DMS114 treated with DMSO at 0.1 percent for 48 hours (cell line): ENCODE measurements at regions not wholly inside any gene's neighbourhood (a gene's known extent, or its start where the extent isn't known, plus 50 kb on each side); places are given as distances from the start of the nearest gene placed in this dataset.
A peak's percentile ranks its signal among the peaks of the same experiment; 100 is the strongest.
"Not testable (repeated sequence)": the region's sequence is repeated elsewhere in the genome, so short reads cannot be mapped to it uniquely, and the experiment has no call there.

Experiments
- DNase-seq: peaks from one replicate; lab custom pipeline; 2025; ENCODE audit not compliant: unreplicated experiment; lab: John Stamatoyannopoulos, UW

DNA sequence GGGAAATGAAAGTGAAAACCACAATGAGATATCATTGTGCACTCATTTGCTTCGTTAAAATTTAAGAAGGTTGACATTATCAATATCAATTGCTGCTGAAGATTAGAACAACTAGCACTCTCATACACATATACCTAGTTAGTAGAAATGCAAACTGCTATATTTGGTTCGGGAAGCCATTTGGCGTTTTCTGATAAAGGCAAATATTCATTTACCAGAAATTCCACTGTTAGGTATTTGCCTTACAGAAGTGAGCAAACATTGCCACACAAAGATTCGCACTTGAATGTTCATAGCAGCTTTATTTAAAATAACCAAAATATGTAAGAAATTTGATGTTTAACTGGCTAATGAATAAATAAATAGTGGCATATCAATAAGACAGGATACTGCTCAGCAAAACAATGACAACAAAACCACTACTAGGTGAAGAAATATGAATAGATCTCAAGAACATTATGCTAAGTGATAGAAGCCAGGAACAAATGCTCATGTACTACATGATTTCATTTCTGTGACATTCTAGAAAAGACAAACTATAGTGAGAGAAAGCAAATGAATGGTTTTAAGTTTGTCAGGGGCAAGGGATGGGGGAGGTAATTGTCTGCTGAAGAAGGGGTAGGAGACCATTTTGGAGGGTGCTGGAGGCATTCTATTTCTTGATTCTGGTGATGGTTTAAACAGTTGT, 387.8 kb downstream of the PTH2R start:
- no peak for DNase-seq

DNA sequence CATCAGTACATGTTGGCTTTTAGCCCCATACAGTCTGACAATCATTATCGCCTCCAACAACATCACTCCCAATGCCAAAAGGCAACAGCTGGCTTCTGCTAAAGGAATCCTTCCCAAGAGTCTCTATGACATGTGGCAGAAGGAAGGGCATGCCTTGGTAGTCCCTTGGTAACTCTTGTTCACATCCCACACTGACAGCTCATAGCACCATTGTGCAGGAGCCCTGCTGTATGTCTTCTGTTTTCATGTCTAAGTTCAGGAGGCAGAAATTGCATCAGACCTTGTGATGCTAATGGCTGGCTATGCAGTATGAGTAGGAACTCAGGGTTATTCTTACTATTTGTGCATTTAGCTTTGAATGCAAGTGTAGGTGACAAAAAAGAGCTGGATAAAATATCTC, 392.1 kb downstream of the PTH2R start:
- DNase-seq, result no peak

DNA sequence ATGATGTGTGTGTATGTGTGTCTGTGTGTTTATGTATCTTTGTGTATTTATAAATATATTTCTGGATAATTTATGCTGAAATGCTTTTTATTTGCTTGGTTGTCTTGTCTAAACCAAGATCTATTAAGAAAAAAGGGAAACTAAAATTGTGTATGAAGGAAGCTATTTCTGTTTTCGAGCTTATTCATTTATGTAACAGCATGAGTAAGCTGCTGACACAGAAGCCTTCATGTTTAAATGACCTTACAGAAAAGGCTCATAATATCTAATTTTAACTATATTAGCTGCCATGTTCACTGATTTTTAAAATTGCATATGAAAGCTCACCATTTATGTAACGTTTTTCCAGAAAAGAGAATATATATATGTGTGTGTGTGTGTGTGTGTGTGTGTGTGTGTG, 392.8 kb downstream of the PTH2R start:
- DNase-seq, result no peak

DNA sequence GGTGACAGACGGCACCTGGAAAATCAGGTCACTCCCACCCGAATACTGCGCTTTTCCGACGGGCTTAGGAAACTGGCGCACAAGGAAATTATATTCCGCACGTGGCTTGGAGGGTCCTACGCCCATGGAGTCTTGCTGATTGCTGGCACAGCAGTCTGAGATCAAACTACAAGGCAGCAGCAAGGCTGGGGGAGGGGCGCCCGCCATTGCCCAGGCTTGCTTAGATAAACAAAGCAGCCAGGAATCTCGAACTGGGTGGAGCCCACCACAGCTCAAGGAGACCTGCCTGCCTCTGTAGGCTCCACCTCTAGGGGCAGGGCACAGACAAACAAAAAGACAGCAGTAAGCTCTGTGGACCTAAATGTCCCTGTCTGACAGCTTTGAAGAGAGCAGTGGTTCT, 394.3 kb downstream of the PTH2R start:
- DNase-seq, result not testable (repeated sequence)

DNA sequence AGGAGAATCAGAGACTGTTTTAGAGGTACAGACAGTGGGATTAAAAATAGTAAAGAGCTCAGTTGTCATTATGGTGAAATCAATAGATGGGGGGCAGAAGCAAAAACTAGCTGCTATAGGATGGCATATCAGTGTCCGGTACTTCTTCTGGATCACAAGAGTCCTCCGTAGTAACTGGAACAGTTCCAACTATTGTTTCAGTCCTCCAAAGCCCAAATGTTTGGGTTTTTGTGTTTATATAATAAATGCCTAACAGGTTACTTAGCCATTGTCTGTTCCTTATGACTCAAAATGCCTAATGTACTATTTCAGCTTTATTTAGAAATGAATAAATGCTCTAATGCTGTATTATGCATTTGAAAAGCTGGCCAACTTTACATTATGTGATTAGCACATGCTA, 401.2 kb downstream of the PTH2R start:
- no peak for DNase-seq

DNA sequence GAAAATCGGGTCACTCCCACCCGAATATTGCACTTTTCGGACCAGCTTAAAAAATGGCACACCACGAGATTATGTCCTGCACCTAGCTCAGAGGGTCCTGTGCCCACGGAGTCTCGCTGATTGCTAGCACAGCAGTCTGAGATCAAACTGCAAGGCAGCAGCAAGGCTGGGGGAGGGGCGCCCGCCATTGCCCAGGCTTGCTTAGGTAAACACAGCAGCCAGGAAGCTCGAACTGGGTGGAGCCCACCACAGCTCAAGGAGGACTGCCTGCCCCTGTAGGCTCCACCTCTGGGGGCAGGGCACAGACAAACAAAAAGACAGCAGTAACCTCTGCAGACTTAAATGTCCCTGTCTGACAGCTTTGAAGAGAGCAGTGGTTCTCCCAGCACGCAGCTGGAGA, 405.3 kb downstream of the PTH2R start:
- not testable (repeated sequence) for DNase-seq

DNA sequence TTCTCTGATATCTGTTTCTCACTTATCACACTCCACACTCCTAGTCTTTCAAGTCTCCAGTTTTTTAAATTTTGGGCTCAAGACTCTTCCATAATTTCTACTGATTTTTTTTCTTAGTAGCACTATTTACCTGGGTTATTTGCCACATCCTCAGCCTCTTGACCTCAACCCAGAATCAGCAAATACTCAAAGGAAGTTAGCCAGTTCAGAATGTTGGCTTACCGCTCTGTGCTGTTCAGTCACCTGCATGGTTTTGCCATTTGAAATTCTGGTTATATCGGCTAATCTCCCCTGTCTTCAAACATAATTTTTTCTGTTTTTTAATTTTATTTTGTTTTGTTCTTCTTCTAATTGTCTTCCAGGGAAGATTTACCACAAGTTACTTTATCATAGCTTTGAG, 412.6 kb downstream of the PTH2R start:
- no peak for DNase-seq

DNA sequence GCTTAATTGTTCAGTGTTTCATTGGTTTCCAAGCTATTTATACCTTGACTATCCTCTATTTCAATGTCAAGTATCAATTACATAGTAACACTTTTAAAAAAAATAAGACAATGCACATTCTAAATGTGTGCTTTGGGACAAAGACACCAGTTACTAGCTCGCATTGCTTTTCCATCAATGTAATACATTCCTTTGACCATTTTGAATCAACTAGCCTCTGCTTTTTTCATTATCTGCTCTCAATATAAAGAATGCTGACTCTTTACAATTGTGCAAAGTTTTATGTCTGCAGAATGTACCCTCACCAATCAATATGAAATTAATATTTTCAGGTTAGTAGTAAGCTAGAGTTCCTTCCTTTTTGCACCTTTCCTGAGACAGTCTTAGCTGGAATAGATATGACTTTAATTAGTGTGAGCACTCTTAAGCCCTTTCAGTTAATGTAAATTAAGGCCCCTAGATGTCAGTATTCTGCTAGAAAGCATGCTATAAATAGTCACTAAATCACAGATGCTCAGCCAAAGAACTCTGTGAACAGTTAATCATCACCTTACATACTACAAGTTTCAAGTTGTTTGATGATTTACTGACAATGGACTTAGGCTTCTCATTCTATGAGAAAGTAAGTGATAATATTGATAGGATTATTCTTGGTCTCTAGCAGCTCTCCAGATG, 413.6 kb downstream of the PTH2R start:
- peak; percentile 14 for DNase-seq

DNA sequence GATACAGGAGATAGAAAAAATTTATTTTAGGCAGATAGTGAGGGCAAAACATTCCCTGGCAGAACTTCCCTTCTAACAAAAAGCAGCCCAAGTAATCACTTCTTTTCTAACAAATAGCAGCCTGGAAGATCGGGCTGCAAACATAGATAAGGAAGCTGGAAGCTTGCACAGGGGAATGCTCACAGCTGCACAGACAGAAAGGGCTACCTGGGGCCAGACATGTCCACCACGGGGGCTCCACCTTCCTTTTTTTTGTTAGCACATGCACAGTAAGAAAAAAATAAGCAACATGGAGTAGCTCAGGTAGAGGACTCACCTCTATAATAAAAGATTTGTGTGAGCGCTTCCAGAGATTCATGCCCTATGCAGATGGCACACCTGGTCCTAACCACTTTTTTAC, 420.5 kb downstream of the PTH2R start:
- no peak for DNase-seq

DNA sequence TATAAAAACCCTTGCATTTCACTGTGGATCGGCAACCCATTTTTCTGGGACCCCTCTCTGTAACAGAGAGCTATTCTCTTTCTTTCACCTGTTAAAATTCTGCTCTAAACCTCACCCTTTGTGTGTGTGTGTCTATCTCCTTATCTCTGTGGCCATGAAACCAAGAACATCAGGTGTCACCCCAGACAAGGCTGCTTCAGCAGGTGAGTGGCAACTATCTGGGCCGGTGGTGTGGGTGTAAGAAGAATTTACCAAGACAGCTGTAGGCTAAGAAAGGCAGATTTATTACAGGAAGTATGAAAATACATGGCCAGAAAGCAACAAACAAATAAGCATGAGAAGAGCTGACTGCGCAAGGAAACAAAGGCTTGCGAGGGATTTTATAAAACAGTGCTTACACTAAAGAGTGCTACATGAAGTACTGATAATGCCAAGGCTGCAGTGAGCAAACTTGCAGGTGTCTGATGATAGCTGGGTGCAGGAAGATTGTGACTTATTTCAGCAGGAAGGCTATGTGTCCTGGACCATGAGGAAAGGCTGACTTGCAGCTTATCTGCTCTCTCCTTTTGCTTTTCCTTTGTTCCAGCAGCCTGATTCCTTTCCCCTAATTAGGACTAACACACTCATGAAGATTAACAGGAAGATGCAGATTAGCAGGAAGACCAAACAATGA, 421.1 kb downstream of the PTH2R start:
- DNase-seq, result no peak

DNA sequence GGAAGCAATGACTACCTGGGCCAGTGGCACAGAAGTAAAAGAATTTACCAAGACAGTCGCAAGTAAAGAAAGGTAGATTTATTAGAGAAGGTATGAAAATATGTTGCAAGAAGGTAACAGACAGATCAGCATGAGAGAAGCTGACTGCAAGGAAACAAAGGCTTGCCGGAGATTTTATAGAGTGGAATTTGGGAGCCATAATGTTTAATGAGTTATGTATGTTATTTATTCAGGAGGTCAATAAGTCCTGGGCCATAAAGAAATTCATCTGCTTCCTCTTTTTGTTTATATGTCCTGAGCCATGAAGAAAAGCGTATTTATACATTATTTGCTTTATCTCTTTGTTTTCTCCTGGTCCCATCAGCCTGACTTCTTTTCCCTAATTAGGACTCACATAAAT, 423.6 kb downstream of the PTH2R start:
- DNase-seq, result no peak

DNA sequence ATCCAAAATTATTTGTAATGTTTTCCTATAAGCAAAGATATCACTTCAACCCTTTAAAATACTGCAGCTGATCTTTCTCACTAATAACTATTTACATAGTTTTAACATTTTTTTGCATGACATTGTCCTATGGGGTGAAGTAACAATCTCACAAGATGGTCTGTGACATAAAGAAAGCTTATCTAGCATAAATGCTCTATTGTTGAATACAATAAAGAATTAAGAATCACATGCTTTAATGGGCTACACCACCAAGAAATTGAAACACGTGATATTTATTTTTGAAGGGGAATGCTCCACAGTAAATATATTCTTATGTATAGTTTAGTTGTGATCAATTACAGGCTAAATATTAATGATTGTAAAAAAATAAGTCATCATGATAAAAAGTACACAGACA, 441.1 kb downstream of the PTH2R start:
- DNase-seq, result no peak

DNA sequence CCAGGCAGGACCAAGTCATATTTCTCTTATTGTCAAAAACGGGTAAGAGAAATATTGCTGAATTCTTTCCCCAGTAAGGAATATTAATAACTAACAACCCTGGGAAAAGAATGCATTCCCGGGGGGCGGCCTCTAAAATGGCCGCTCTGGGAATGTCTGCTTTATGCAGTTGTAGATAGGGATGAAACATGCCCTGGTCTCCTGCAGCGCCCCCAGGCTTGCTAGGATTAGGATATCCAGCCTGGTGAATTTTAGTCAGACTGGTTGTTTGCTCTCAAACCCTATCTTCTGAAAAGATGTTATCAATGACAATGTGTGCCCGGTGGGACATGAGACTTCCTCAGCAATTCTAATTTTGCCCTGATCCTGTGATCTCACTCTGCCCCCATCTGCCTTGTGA, 448.1 kb downstream of the PTH2R start:
- DNase-seq, result no peak

DNA sequence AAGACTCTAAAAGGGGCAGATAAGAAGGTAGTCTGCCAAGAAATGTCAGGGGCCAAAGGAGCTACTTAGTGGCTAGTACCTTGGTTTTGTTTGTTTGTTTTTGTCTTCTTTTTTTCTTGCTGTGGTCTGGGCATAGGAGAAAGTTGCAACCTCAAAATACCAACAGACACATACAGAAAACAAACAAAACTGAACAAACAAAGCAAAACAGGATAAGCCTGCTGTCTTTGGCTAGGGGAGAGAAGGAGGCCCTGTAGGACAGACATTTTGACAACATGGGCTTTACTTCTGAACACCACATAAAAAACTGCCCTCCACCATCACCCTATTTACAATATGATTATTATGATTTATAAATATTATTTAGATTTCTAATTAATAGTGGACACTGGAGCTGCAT, 460.8 kb downstream of the PTH2R start:
- DNase-seq, result no peak

DNA sequence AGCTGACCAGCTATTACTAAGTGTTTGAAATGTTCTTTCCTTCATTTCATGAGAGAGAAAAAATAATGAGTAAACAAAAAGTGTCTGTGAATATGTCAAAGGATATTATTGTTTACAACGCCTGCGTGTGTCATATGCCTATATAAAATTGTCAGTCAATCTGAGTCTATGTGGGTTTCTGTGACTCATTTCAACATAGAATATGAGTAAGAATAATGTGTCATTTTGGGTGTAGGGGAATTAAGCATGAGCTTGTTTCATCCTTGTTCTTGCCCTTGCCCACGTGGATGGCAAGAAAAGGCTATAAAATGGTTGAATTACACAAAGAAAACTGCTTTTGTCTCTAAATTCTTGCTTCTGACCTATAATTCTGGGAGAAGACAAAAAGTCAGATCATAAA, 466.0 kb downstream of the PTH2R start:
- no peak for DNase-seq

DNA sequence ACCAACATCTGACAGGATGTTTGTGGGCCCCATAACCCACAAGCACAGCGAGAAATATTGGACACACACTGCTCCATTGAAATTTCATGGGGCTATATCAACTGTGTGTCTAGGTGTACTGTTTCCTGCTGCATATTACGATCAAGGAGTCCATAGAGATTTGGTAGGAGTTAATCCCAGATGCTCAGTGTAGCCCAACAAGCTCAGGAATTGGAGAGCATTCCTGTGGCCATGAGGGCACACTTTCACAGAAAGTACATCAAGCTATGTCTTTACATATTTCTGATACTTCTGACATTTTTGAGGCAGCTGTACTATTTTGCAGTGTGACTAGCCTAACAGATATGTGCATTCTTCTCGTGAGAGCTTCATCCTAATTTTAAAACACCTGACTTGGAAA, 473.1 kb downstream of the PTH2R start:
- DNase-seq, result no peak

DNA sequence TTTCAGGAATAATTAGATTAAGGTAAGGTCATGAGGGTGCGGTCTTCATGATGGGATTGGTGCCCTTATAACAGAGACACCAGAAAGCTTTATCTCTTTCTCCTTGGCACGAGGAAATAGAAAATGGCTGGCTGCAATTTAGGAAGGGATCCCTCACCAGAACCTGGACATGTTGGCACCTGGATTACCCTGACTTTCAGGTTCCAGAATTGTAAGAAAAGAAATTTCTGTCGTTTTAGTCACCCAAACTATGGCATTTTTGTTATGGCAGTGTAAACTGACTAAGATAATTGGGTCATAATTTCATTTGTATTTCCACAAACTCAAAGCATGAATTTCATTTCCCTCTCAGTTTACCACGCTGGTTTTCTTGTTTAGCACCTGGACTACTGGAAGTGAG, 473.6 kb downstream of the PTH2R start:
- no peak for DNase-seq

DNA sequence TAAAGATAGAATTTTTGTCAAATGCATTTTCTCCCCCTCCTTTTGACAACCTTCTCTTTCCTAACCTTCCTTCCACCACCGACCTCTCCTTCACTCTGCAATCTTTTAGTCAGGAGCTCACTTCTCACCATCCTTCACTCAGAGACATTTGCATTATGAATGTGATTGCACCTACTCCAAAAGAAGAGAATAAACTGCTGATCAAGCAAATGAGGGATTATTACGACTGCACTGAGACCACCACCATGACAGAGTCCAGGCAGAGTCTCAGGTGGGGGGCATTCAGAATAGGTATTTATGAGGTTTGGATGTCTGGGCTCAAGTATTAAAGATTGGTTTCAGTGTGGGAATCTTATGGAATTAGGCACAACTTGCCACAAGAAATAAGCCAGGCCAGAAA, 483.9 kb downstream of the PTH2R start:
- DNase-seq, result no peak

DNA sequence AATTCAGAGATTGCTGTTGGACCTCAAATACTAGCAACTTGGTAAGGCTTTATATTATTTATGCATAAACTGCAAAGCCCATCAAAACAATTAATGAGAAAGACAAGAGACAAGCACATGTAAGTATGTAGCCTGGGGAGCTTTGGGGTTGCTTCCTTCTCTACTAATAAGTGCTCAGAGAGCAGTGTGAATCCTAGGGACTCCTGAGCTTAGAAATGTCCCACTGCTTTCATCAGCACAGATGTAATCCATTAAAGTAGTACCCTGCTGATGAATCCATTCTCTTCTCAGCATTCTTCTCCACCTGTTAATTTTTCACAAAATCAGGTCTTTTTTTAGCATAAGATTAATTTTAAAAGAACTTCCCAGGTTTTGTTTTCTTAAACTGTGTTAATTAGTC, 485.6 kb downstream of the PTH2R start:
- no peak for DNase-seq

DNA sequence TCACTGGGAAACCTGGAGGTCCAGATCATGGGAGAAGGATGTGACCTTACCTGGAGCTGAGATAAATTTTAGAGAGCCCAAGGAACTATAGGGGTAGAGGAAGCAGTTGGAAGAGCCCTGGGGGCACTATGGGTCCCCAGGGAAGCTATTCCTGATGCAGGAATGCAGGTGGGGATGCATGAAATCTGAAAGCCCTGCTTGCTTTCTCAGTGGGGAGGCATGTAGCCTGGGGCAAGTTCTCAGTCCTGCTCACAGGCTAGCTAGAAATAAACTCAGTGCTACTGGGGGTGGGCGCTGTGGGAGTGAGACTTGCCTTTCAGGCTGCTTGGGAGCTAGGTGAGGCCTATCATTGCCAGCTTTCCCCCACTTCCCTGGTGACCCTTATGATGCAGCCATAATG, 499.7 kb downstream of the PTH2R start:
- no peak for DNase-seq

DNA sequence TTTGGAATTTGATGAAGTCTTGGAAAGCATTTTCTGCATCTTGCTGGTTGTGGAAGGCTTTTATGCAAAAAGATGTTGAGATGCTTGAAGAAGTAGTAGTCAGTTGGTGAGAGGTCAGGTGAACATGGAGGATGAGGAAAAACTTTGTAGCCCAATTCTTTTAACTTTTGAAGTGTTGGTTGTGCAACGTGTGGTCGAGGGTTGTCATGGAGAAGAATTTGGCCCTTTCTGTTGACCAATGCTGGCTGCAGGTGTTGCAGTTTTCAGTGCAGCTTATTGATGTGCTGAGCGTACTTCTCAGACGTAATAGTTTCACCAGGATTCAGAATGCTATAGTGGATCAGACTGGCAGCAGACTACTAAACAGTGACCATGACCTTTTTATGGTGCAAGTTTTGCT, 508.4 kb upstream of the MAP2 start:
- no peak for DNase-seq

DNA sequence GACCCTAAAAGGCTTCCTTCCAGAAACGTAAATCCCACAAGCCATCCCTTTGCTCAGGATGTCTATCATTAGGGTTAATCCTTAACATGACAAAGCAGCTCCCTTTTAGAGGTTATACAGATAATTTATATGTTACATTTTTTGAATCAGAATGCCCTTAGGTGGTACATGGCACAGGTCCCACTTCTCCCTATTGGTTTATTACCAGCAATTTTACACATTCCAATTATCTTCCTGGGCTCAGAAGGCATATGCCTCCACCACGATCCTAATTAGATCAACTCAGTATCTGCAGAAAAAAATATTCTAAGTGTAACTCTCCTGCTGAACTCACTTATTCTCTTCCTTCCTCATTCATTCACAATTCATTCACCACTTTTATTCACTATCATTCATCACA, 507.0 kb upstream of the MAP2 start:
- no peak for DNase-seq

DNA sequence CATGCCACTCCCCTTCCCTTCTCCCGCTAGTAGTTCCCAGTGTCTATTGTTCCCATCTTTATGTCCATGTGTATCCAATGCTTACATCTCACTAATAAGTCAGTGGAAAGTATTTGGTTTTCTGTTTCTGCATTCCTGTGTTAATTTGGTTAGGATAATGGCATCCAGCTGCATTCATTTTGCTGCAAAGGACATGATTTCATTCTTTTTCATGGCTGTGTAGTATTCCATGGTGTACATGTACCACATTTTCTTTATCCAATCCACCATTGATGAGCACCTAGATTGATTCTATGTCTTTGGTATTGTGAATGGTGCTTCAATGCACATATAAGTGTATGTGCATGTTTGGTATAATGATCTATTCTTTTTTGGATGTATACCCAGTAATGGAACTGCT, 502.5 kb upstream of the MAP2 start:
- DNase-seq, result not testable (repeated sequence)
